Mesodermal cell (in vitro differentiated cells): ENCODE measurements at regions not wholly inside any gene's neighbourhood (a gene's known extent, or its start where the extent isn't known, plus 50 kb on each side); places are given as distances from the start of the nearest gene placed in this dataset.
"Not testable (repeated sequence)": the region's sequence is repeated elsewhere in the genome, so short reads cannot be mapped to it uniquely, and the experiment has no call there.

Experiments
- H3K27ac ChIP-seq: 2 replicates; pipeline ENCODE4 v1.7.0; 2013; ENCODE audit warnings: mild to moderate bottlenecking, low read depth, low read length, moderate library complexity; ENCODE audit not compliant: severe bottlenecking
- H3K36me3 ChIP-seq: 2 replicates; pipeline ENCODE4 v1.7.1; 2013; ENCODE audit warnings: mild to moderate bottlenecking, low read length, moderate library complexity; ENCODE audit not compliant: control insufficient read depth, insufficient read depth
- H3K4me1 ChIP-seq: one replicate; pipeline ENCODE4 v1.7.1; 2013; ENCODE audit warnings: mild to moderate bottlenecking, low read length; ENCODE audit not compliant: insufficient read depth, control insufficient read depth, poor library complexity, severe bottlenecking
- H3K4me3 ChIP-seq: 2 replicates; pipeline ENCODE4 v1.7.0; 2013; ENCODE audit warnings: low read length, control low read depth, mild to moderate bottlenecking; ENCODE audit not compliant: insufficient read depth, poor library complexity, severe bottlenecking; ENCODE audit errors: extremely low read depth
- H3K9me3 ChIP-seq: 2 replicates; pipeline ENCODE4 v1.7.1; 2013; ENCODE audit warnings: mild to moderate bottlenecking, low read length, moderate library complexity; ENCODE audit not compliant: control insufficient read depth
- WGBS, 2 experiments: methylation state at CpG; one replicate each; pipeline ENCODE4 v1.1.5; 2013; ENCODE audit warnings: missing lambda C conversion rate in 2 of 2; ENCODE audit not compliant: insufficient coverage in 2 of 2; 5-methylcytosine and 5-hydroxymethylcytosine counted together

- no peaks in the 10 kb centered on the region for H3K4me1 ChIP-seq
- H3K36me3 ChIP-seq = no peaks in the 10 kb centered on the region
- H3K27ac ChIP-seq = no peak overlapping the region
- H3K9me3 ChIP-seq = no peaks in the 10 kb centered on the region
- 80% methylated on average over 1 of the region's 1 CpG; no CpG with 5 or more reads in 1 of the 2 experiments for WGBS, 2 experiments
- H3K4me3 ChIP-seq = no peak overlapping the region
Observed at GRCh38 chr18:59990121-59990823, 90.5 kb downstream of the PMAIP1 start.

GRCh38 chr18:59988098-59988706, 88.4 kb downstream of the PMAIP1 start:
- Histone ChIP-seq H3K9me3 (no peaks in the 10 kb centered on the region), H3K27ac (no peak overlapping the region), H3K4me3 (no peak overlapping the region), H3K36me3 (no peaks in the 10 kb centered on the region), H3K4me1 (no peaks in the 10 kb centered on the region)
- WGBS, 2 experiments = 100% methylated on average over 1 of the region's 5 CpGs; no CpG with 5 or more reads in 1 of the 2 experiments

- Histone ChIP-seq H3K4me3 (no peak overlapping the region), H3K27ac (no peak overlapping the region), H3K4me1 (no peaks in the 10 kb centered on the region), H3K9me3 (no peaks in the 10 kb centered on the region), H3K36me3 (no peaks in the 10 kb centered on the region)
- WGBS, 2 experiments = 90 to 96% methylated on average over 2 of the region's 4 CpGs
Observed at GRCh38 chr18:59987102-59987501, 87.3 kb downstream of the PMAIP1 start.

GRCh38 chr18:59986139-59986538, 86.3 kb downstream of the PMAIP1 start:
- H3K36me3 ChIP-seq = no peaks in the 10 kb centered on the region
- H3K4me3 ChIP-seq = no peak overlapping the region
- H3K4me1 ChIP-seq = no peaks in the 10 kb centered on the region
- H3K9me3 ChIP-seq = no peaks in the 10 kb centered on the region
- WGBS, 2 experiments = 82 to 92% methylated on average over 9 of the region's 11 CpGs
- H3K27ac ChIP-seq = no peak overlapping the region

DNA sequence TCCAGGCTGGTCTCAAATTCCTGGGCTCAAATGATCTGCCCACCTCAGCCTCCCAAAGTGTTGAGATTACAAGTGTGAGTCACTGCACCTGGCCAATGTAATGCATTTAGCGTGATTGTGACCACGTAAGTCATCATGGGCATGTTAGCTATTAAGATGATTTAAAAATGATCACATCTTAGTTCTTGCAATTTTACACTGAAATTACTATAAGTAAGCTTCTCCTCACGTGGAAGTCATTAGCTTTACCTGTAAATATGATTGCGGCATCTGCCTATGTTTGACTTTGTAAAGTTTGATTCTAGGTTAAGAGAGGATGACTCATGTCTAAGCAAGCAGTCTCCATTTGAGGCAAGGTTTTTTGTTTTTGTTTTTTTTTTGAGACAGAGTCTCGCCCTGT, 85.5 kb downstream of the PMAIP1 start:
- Histone ChIP-seq H3K9me3 (no peaks in the 10 kb centered on the region), H3K4me1 (no peaks in the 10 kb centered on the region), H3K4me3 (no peak overlapping the region), H3K27ac (no peak overlapping the region), H3K36me3 (no peaks in the 10 kb centered on the region)
- 90 to 100% methylated on average over 1 to 2 of the region's 5 CpGs for WGBS, 2 experiments

DNA sequence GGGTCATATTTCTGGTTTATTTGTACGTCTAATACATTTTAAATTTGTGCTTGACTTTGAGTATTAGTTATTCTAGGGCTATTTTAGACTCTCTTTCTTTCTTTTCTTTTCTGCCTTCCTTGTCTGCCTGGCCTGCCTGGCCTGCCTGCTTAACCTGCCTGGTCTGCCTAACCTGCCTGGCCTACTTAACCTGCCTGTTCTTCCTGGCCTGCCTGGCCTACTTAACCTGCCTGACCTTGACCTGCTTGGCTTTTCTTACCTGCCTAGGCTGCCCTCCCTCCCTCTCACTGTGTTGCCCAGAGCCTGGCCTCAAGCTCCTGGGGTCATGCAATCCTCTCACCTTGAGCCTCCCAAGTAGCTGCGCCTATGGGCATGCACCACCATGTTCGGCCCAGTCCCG, 83.7 kb downstream of the PMAIP1 start:
- H3K9me3 ChIP-seq = no peaks in the 10 kb centered on the region
- no peaks in the 10 kb centered on the region for H3K4me1 ChIP-seq
- 88 to 100% methylated on average over 3 of the region's 4 CpGs for WGBS, 2 experiments
- H3K4me3 ChIP-seq = no peak overlapping the region
- H3K27ac ChIP-seq = no peak overlapping the region
- H3K36me3 ChIP-seq = no peaks in the 10 kb centered on the region

- Histone ChIP-seq H3K9me3 (no peaks in the 10 kb centered on the region), H3K4me1 (no peaks in the 10 kb centered on the region), H3K4me3 (no peak overlapping the region), H3K36me3 (no peaks in the 10 kb centered on the region), H3K27ac (no peak overlapping the region)
- WGBS, 2 experiments = 86 to 89% methylated on average over 2 of the region's 3 CpGs
Observed at GRCh38 chr18:59980188-59980637, 80.4 kb downstream of the PMAIP1 start.

- H3K27ac ChIP-seq = no peak overlapping the region
- no peak overlapping the region for H3K4me3 ChIP-seq
- H3K36me3 ChIP-seq = no peaks in the 10 kb centered on the region
- no peaks in the 10 kb centered on the region for H3K9me3 ChIP-seq
- no peaks in the 10 kb centered on the region for H3K4me1 ChIP-seq
- WGBS, 2 experiments = 91% methylated on average over 1 of the region's 4 CpGs; no CpG with 5 or more reads in 1 of the 2 experiments
Observed at GRCh38 chr18:59971871-59972428, 72.2 kb downstream of the PMAIP1 start.

DNA sequence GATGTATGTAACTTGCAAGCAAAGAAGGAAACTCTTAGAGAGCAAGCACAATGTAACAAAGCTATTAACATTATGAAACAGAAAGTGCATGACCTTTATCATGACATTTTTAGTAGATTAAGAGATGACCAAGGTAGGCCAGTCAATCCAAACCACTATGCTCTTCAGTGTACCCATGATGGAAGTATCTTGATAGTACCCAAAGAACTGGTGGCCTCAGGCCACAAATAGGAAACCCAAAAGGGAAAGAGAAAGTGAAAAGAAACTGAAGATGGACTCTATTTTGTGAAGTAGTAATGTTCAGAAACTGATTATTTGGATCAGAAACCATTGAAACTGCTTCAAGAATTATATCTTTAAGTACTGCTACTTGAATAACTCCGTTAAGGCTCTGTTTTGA, 71.3 kb downstream of the PMAIP1 start:
- H3K27ac ChIP-seq, H3K36me3 ChIP-seq, H3K4me1 ChIP-seq, H3K4me3 ChIP-seq, H3K9me3 ChIP-seq: not testable (repeated sequence)
- 71 to 100% methylated on average over 1 of the region's 1 CpG for WGBS, 2 experiments

DNA sequence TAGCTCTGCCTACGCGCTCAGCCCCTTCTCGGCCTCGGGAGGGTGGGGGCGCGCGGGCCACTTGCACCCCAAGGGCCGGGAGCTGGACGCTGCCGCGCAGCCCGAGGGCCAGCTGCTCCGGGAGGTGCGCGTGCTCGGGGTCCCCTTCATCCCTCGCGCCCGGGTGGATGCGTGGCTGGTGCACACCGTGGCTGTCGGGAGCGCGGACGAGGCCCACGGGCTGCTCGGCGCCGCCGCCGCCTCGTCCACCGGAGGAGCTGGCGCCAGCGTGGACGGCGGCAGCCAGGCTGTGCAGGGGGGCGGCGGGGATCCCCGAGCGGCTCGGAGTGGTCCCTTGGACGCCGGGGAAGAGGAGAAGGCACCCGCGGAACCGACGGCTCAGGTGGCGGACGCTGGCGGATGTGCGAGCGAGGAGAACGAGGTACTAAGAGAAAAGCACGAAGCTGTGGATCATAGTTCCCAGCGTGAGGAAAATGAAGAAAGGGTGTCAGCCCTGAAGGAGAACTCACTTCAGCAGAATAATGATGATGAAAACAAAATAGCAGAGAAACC, 69.8 kb downstream of the PMAIP1 start:
- 94 to 96% methylated on average over 30 to 40 of the region's 56 CpGs for WGBS, 2 experiments
- not testable (repeated sequence) for H3K4me3 ChIP-seq, H3K36me3 ChIP-seq, H3K9me3 ChIP-seq, H3K27ac ChIP-seq, H3K4me1 ChIP-seq

DNA sequence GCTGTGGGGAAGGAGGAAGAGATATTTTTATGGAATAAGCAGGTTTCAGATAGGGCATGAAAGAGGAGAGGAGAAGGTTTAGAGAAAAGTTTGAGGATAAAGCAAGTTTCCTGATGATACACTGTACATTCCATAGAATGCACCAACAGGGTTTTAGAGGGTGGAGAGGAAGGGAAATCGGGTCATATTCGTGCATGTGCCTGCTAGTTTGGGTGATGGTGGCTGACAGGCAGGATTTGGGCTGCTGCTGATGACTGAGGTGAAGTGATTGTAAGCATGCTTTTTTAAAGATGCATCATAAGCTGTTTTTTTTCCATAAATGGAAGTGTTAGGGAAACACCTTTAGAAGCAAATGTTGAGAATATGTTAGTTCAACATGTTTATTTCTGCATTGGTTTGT, 68.8 kb downstream of the PMAIP1 start:
- no peaks in the 10 kb centered on the region for H3K9me3 ChIP-seq
- H3K27ac ChIP-seq = no peak overlapping the region
- no peaks in the 10 kb centered on the region for H3K4me1 ChIP-seq
- 100% methylated on average over 2 of the region's 2 CpGs for WGBS, 2 experiments
- H3K4me3 ChIP-seq = no peak overlapping the region
- H3K36me3 ChIP-seq = no peaks in the 10 kb centered on the region
